Gastroesophageal sphincter (tissue), 3 donors: ENCODE measurements at regions not wholly inside any gene's neighbourhood (a gene's known extent, or its start where the extent isn't known, plus 50 kb on each side); places are given as distances from the start of the nearest gene placed in this dataset.

Experiments
- EP300 ChIP-seq: sonication (generic); formaldehyde crosslinking; IDR thresholded peaks from one replicate; pipeline ENCODE4 v1.6.1; 2017; ENCODE audit warnings: antibody characterized with exemption, mild to moderate bottlenecking
- POLR2AphosphoS5 ChIP-seq: sonication (generic); formaldehyde crosslinking; IDR thresholded peaks from one replicate; pipeline ENCODE4 v1.6.1; 2017; ENCODE audit warnings: antibody characterized with exemption
- TF ChIP-seq, protein P1 (sequence below), 4 experiments: fragments of 200-600 bp in 2 of 4; fragments of 450-650 bp in 2 of 4; sonication (generic) in 1 of 4; IDR thresholded peaks; one replicate each; pipeline ENCODE4 v1.5.1; 2017 to 2019; ENCODE audit warnings: antibody characterized with exemption in 4 of 4, mild to moderate bottlenecking in 2 of 4, moderate library complexity in 2 of 4

GRCh38 chr2:240358821-240359397 lies 76.6 kb upstream of the GPC1 start:
- TF ChIP-seq, protein P1, sequence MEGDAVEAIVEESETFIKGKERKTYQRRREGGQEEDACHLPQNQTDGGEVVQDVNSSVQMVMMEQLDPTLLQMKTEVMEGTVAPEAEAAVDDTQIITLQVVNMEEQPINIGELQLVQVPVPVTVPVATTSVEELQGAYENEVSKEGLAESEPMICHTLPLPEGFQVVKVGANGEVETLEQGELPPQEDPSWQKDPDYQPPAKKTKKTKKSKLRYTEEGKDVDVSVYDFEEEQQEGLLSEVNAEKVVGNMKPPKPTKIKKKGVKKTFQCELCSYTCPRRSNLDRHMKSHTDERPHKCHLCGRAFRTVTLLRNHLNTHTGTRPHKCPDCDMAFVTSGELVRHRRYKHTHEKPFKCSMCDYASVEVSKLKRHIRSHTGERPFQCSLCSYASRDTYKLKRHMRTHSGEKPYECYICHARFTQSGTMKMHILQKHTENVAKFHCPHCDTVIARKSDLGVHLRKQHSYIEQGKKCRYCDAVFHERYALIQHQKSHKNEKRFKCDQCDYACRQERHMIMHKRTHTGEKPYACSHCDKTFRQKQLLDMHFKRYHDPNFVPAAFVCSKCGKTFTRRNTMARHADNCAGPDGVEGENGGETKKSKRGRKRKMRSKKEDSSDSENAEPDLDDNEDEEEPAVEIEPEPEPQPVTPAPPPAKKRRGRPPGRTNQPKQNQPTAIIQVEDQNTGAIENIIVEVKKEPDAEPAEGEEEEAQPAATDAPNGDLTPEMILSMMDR (IDR thresholded peaks at IDR 0.05) = no peak
- TF ChIP-seq EP300 (no peak), POLR2AphosphoS5 (no peak)
